ENCODE measurements at regions not wholly inside any gene's neighbourhood (a gene's known extent, or its start where the extent isn't known, plus 50 kb on each side); places are given as distances from the start of the nearest gene placed in this dataset.

DNA sequence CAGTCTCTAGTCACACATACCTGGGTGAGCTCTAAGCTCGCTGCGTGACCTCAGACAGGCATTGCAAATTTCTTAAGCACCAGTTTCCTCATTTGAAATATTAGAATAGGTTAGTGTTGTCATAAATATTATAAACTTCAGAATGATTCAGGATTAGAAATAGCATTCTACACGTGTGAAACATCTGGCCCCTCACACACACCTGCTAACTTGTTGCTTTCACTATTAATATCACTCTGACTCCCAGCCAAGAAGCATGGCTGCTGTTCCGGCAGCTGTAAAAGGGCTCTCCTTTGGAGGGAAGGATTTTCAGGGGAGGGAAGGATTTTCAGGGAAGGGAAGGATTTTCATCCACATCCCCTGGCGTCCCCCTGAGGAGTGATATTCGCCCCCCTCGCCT, 161.3 kb upstream of the GPR12 start:
- H3K4me3 ChIP-seq (replicated peaks in 1 of 2; ENCODE audit: low read depth in 2 of 2, low read length in 2 of 2): no peak overlapping the region
- DNase-seq (ENCODE audit: low read depth in 2 of 2): no peak
- TF ChIP-seq, protein P1, sequence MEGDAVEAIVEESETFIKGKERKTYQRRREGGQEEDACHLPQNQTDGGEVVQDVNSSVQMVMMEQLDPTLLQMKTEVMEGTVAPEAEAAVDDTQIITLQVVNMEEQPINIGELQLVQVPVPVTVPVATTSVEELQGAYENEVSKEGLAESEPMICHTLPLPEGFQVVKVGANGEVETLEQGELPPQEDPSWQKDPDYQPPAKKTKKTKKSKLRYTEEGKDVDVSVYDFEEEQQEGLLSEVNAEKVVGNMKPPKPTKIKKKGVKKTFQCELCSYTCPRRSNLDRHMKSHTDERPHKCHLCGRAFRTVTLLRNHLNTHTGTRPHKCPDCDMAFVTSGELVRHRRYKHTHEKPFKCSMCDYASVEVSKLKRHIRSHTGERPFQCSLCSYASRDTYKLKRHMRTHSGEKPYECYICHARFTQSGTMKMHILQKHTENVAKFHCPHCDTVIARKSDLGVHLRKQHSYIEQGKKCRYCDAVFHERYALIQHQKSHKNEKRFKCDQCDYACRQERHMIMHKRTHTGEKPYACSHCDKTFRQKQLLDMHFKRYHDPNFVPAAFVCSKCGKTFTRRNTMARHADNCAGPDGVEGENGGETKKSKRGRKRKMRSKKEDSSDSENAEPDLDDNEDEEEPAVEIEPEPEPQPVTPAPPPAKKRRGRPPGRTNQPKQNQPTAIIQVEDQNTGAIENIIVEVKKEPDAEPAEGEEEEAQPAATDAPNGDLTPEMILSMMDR (IDR thresholded peaks at IDR 0.05; ENCODE audit: low read depth, low read length): no peak

DNA sequence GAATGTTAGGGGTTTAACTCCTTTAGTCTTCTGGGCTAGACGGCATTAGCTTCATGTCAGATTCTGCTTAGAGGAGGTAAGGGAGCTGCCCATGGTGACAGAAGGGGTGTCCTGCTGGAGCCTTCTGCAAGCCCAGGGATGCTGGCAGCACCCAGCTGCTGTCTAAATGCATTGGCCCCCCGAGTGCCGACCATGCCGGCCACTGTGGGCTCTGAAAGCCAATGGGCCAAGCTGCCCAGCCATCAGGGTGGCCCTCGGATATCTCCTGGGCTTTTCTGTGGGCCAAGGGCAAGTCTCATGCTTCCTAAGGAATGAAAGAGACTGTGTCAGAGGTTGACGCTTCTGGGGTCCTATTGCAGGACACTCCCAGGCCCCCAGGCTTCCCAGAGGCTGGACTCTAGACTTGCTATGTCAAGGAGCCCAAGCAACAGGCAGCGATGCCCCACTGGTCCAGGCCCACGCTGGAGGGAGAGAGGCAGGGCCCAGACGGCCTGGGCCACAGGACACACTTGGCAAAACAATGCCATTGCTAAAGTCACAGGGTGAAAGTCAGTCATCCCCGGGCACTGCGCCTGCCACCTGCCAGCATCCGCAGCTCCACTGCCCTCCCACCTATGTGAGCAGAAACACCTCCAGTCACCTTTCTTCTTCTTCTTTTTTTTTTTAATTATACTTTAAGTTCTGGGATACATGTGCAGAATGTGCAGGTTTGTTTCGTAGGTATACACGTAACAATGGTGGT, 160.2 kb upstream of the GPR12 start:
- TF ChIP-seq, protein P1 (IDR thresholded peaks at IDR 0.05; ENCODE audit: low read depth, low read length): no peak
- no peak overlapping the region for H3K4me3 ChIP-seq (replicated peaks in 1 of 2; ENCODE audit: low read depth in 2 of 2, low read length in 2 of 2)
- no peak for DNase-seq (ENCODE audit: low read depth in 2 of 2)

DNA sequence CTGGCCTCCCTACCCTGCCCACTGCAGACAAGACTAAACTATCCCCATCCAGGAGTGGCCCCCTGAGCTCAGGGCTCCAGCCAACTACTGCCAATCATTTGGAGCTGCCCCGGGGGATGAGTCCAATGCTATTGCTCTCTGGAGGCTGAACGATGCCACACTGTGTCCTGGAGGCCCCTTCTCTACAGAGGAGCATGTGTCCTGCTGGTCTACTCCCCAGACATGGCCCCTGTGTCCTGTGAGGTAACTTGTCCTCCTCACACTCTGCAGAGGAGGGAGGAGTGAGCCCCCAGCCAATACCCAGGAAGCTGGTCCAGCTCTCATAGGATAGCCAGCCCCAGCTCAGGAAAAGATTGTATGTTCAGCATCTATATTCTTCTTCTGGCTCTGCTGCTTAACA, 159.1 kb upstream of the GPR12 start:
- TF ChIP-seq, protein P1 (IDR thresholded peaks at IDR 0.05; ENCODE audit: low read depth, low read length): no peak
- DNase-seq (ENCODE audit: low read depth in 2 of 2): no peak
- no peak overlapping the region for H3K4me3 ChIP-seq (replicated peaks in 1 of 2; ENCODE audit: low read depth in 2 of 2, low read length in 2 of 2)

DNA sequence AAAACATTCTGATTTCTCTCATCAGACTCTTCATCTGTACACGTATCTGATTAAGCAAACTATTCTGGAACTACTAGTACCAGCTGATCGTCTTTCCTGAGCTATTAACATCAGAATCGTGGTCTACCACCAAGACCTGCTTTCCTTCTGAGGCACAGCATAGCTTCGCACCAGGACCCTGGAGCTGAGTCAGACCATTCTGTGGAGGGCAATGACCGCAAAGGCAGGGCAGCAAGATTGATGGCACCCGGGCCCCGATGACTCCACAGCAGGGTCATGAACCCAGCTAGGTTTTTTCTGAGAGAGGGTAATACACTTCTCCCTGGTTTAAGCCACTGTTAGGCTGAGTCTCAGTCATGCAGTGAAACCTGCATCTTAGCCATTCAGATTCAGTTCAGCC, 158.7 kb upstream of the GPR12 start:
- no peak for DNase-seq (ENCODE audit: low read depth in 2 of 2)
- H3K4me3 ChIP-seq (replicated peaks in 1 of 2; ENCODE audit: low read depth in 2 of 2, low read length in 2 of 2): no peak overlapping the region
- TF ChIP-seq, protein P1 (IDR thresholded peaks at IDR 0.05; ENCODE audit: low read depth, low read length): no peak

DNA sequence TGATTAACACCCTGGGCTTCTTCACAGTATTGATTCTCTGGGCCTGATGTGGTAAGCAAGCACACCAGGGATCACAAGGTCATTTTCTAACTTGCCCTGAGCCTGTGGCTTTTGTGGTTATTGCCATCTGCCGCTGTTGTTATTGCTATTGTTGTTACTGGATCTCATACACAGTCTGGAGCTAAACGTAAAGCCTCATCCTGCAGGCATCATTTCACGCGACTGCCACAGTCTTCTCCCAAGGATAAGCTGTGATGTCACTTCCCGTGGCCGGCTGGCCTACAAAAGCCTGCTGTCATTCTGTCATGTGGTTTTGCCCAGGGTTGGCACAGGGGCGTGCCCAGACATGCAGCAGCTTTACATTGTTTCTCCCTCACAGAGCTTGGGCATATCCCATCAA, 154.0 kb upstream of the GPR12 start:
- DNase-seq (ENCODE audit: low read depth in 2 of 2): peak in 1 of 2 donors; percentile 6
- TF ChIP-seq, protein P1 (IDR thresholded peaks at IDR 0.05; ENCODE audit: low read depth, low read length): no peak
- H3K4me3 ChIP-seq (replicated peaks in 1 of 2; ENCODE audit: low read depth in 2 of 2, low read length in 2 of 2): no peak overlapping the region

DNA sequence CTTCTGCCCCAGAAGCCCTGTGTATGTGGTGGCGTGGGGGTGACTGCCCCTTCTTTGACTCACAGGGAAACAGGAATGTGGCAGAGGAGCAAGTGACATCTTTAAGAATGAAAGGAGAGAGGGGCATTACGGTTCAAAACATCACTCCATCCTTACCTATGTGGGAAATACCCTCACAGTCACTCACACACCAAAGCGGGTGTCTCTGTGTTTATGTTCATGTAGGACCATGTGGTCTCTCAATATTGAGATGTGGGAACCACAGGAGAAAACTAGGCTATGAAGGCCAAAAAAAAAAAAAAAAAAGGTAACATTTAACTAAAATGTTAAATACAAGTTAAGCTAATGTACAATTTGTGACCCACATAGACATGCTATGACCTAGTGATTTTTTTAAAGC, 153.6 kb upstream of the GPR12 start:
- TF ChIP-seq, protein P1 (IDR thresholded peaks at IDR 0.05; ENCODE audit: low read depth, low read length): no peak
- H3K4me3 ChIP-seq (replicated peaks in 1 of 2; ENCODE audit: low read depth in 2 of 2, low read length in 2 of 2): no peak overlapping the region
- no peak for DNase-seq (ENCODE audit: low read depth in 2 of 2)
